ENCODE measurements at regions not wholly inside any gene's neighbourhood (a gene's known extent, or its start where the extent isn't known, plus 50 kb on each side); places are given as distances from the start of the nearest gene placed in this dataset.

- intact Hi-C loops (cut with DNase I): no loop called here
- ATAC-seq: no peak
- Histone ChIP-seq H3K4me1 (no peaks in the 10 kb centered on the region), H3K27ac (no peak overlapping the region), H3K27me3 (ENCODE audit: insufficient read depth in 3 of 3, low read length in 2 of 3) (no peaks in the 10 kb centered on the region), H3K36me3 (ENCODE audit: insufficient read depth in 1 of 2, low read depth in 1 of 2) (no peaks in the 10 kb centered on the region), H3K4me3 (no peak overlapping the region), H3K9me3 (no peaks in the 10 kb centered on the region)
- 49 to 66% (median 54%) methylated on average over 4 of the region's 4 CpGs for WGBS, 3 donors
- TF ChIP-seq CTCF (IDR thresholded peaks at IDR 0.05): no peak
- DNase-seq: no peak
These were observed 280.6 kb upstream of the PWP1 start for GRCh38 chr12:107404981-107405380.

GRCh38 chr12:107405436-107405835, 280.2 kb upstream of the PWP1 start:
- H3K27me3 ChIP-seq (ENCODE audit: insufficient read depth in 3 of 3, low read length in 2 of 3): no peaks in the 10 kb centered on the region
- intact Hi-C loops (cut with DNase I): no loop called here
- no peaks in the 10 kb centered on the region for H3K9me3 ChIP-seq
- H3K36me3 ChIP-seq (ENCODE audit: insufficient read depth in 1 of 2, low read depth in 1 of 2): no peaks in the 10 kb centered on the region
- H3K4me1 ChIP-seq: no peaks in the 10 kb centered on the region
- DNase-seq: peak in 1 of 2 donors; percentile 18
- no peak overlapping the region for H3K27ac ChIP-seq
- no peak for TF ChIP-seq CTCF (IDR thresholded peaks at IDR 0.05)
- WGBS, 3 donors: 22 to 41% (median 36%) methylated on average over 7 of the region's 7 CpGs
- H3K4me3 ChIP-seq: no peak overlapping the region
- ATAC-seq: no peak

GRCh38 chr12:107406932-107407331, 278.7 kb upstream of the PWP1 start:
- Histone ChIP-seq H3K36me3 (ENCODE audit: insufficient read depth in 1 of 2, low read depth in 1 of 2) (no peaks in the 10 kb centered on the region), H3K4me3 (no peak overlapping the region), H3K9me3 (no peaks in the 10 kb centered on the region), H3K27ac (no peak overlapping the region), H3K4me1 (no peaks in the 10 kb centered on the region), H3K27me3 (ENCODE audit: insufficient read depth in 3 of 3, low read length in 2 of 3) (no peaks in the 10 kb centered on the region)
- intact Hi-C loops (cut with DNase I): no loop called here
- ATAC-seq (no peak), DNase-seq (no peak)
- 75 to 82% (median 76%) methylated on average over 5 of the region's 5 CpGs for WGBS, 3 donors
- no peak for TF ChIP-seq CTCF (IDR thresholded peaks at IDR 0.05)

- H3K4me3 ChIP-seq: no peak overlapping the region
- intact Hi-C loops (cut with DNase I): no loop called here
- no peaks in the 10 kb centered on the region for H3K9me3 ChIP-seq
- TF ChIP-seq CTCF (IDR thresholded peaks at IDR 0.05): no peak
- ATAC-seq: no peak
- no peaks in the 10 kb centered on the region for H3K4me1 ChIP-seq
- no peaks in the 10 kb centered on the region for H3K36me3 ChIP-seq (ENCODE audit: insufficient read depth in 1 of 2, low read depth in 1 of 2)
- no peak for DNase-seq
- no peak overlapping the region for H3K27ac ChIP-seq
- H3K27me3 ChIP-seq (ENCODE audit: insufficient read depth in 3 of 3, low read length in 2 of 3): no peaks in the 10 kb centered on the region
- 69 to 72% (median 72%) methylated on average over 14 of the region's 14 CpGs for WGBS, 3 donors
These were observed 273.6 kb upstream of the PWP1 start for GRCh38 chr12:107411792-107412535.

GRCh38 chr12:107415071-107415470, 270.5 kb upstream of the PWP1 start:
- H3K27ac ChIP-seq: no peak overlapping the region
- intact Hi-C loops (cut with DNase I): no loop called here

More at GRCh38 chr12:107415071-107415470, 270.5 kb upstream of the PWP1 start:
- TF ChIP-seq CTCF (IDR thresholded peaks at IDR 0.05): no peak
- H3K36me3 ChIP-seq (ENCODE audit: insufficient read depth in 1 of 2, low read depth in 1 of 2): no peaks in the 10 kb centered on the region
- H3K4me1 ChIP-seq: no peaks in the 10 kb centered on the region
- no peak for DNase-seq
- H3K4me3 ChIP-seq: no peak overlapping the region
- ATAC-seq: no peak
- H3K9me3 ChIP-seq: no peaks in the 10 kb centered on the region
- H3K27me3 ChIP-seq (ENCODE audit: insufficient read depth in 3 of 3, low read length in 2 of 3): no peaks in the 10 kb centered on the region
- 87 to 88% (median 87%) methylated on average over 7 of the region's 7 CpGs for WGBS, 3 donors
